H1 (cell line): ENCODE measurements at regions not wholly inside any gene's neighbourhood (a gene's known extent, or its start where the extent isn't known, plus 50 kb on each side); places are given as distances from the start of the nearest gene placed in this dataset.

Experiments used
- CTCF ChIA-PET: fragments of 300-600 bp; sonication (Branson Sonifier 250); formaldehyde crosslinking; loops from one replicate; lab custom pipeline; 2021; ENCODE audit not compliant: partially characterized antibody; lab: Charles Lee
- POLR2A ChIA-PET: fragments of 300-600 bp; sonication (Branson Sonifier 250); formaldehyde crosslinking; loops from one replicate; lab custom pipeline; 2021; ENCODE audit warnings: inconsistent platforms; ENCODE audit not compliant: partially characterized antibody; lab: Charles Lee
- DNase-seq, 2 experiments: peaks; one replicate each; pipeline versions ENCODE4 v3.0.0 to v3.0.0-alpha.2; 2010 to 2022; ENCODE audit warnings: low spot score in 2 of 2, low read depth in 1 of 2, mixed read lengths in 1 of 2
- FAIRE-seq: peaks from 2 replicates; lab custom pipeline; 2011; peaks lifted over from hg19 to GRCh38; lab: Jason Lieb, UNC
- H2AFZ ChIP-seq: 2 replicates; pipeline ENCODE4 v1.8.1; 2012; ENCODE audit warnings: low read length, inconsistent platforms
- H2AK5ac ChIP-seq: 2 replicates; pipeline ENCODE4 v1.6.1; 2013; ENCODE audit warnings: low read depth, low read length
- H2BK120ac ChIP-seq: replicated peaks from 2 replicates; pipeline ENCODE3; 2013; ENCODE audit warnings: low read depth, low read length, inconsistent platforms
- H2BK12ac ChIP-seq: 2 replicates; pipeline ENCODE4 v1.6.1; 2013; ENCODE audit warnings: low read depth, low read length
- H2BK15ac ChIP-seq: 2 replicates; pipeline ENCODE4 v1.6.1; 2013; ENCODE audit warnings: low read length
- H2BK20ac ChIP-seq: 2 replicates; pipeline ENCODE4 v1.6.1; 2013; ENCODE audit warnings: low read length
- H2BK5ac ChIP-seq: 2 replicates; pipeline ENCODE4 v1.6.1; 2013; ENCODE audit warnings: low read depth, low read length
- H3K14ac ChIP-seq: 2 replicates; pipeline ENCODE4 v1.6.1; 2013; ENCODE audit warnings: inconsistent platforms; ENCODE audit not compliant: insufficient read length
- H3K18ac ChIP-seq: 2 replicates; pipeline ENCODE4 v1.6.1; 2013; ENCODE audit warnings: low read length; ENCODE audit errors: extremely low read depth
- H3K23ac ChIP-seq: 2 replicates; pipeline ENCODE4 v1.6.1; 2013; ENCODE audit warnings: inconsistent platforms; ENCODE audit not compliant: insufficient read length
- H3K23me2 ChIP-seq: 2 replicates; pipeline ENCODE4 v1.6.1; 2013; ENCODE audit warnings: low read depth, low read length
- H3K27ac ChIP-seq: 2 replicates; pipeline ENCODE4 v1.6.1; 2011; ENCODE audit warnings: low read depth, low read length, inconsistent platforms
- H3K27me3 ChIP-seq, 4 experiments: replicated peaks in 1 of 4; 1 replicate in 1 of 4; 2 replicates in 3 of 4; pipeline versions ENCODE4 v1.6.1 to v1.8.1; 2011 to 2013; ENCODE audit warnings: low read length in 3 of 4, mild to moderate bottlenecking in 3 of 4, inconsistent platforms in 2 of 4, mixed read lengths in 2 of 4, moderate library complexity in 1 of 4; ENCODE audit not compliant: control insufficient read depth in 3 of 4, insufficient read depth in 3 of 4; ENCODE audit errors: extremely low read depth in 1 of 4
- H3K36me3 ChIP-seq, 4 experiments: 2 replicates each; pipeline versions ENCODE4 v1.6.1 to v1.8.1; 2011 to 2013; ENCODE audit warnings: mild to moderate bottlenecking in 4 of 4, low read length in 3 of 4, moderate library complexity in 2 of 4, control low read depth in 1 of 4, inconsistent platforms in 1 of 4; ENCODE audit not compliant: insufficient read depth in 4 of 4, control insufficient read depth in 2 of 4
- H3K4ac ChIP-seq: replicated peaks from 2 replicates; pipeline ENCODE3; 2013; ENCODE audit warnings: low read length, low read depth, mixed read lengths, inconsistent platforms; ENCODE audit not compliant: insufficient read length
- H3K4me1 ChIP-seq, 4 experiments: replicated peaks in 1 of 4; 1 replicate in 1 of 4; 2 replicates in 3 of 4; pipeline versions ENCODE4 v1.6.1 to v1.8.1; 2011 to 2013; ENCODE audit warnings: low read length in 3 of 4, inconsistent platforms in 2 of 4, mixed read lengths in 1 of 4; ENCODE audit not compliant: insufficient read depth in 4 of 4, control insufficient read depth in 3 of 4
- H3K4me2 ChIP-seq, 2 experiments: 2 replicates each; pipeline versions ENCODE4 v1.6.1 to v1.8.1; 2011 to 2013; ENCODE audit warnings: low read depth in 2 of 2, low read length in 2 of 2, control low read depth in 1 of 2, inconsistent platforms in 1 of 2, mild to moderate bottlenecking in 1 of 2; ENCODE audit not compliant: insufficient read depth in 1 of 2
- H3K4me3 ChIP-seq, 4 experiments: fragments of 200-600, 300-600 bp in 1 of 4; sonication (generic), shearing (Covaris generic), sonication (Bioruptor Twin) in 1 of 4; 2 replicates each; pipeline versions ENCODE4 v1.5.1 to v1.8.1; 2011 to 2016; ENCODE audit warnings: low read length in 4 of 4, low read depth in 3 of 4, control low read depth in 2 of 4, inconsistent platforms in 2 of 4, mild to moderate bottlenecking in 2 of 4, mixed read lengths in 1 of 4, moderate library complexity in 1 of 4; ENCODE audit not compliant: insufficient read depth in 2 of 4; ENCODE audit errors: extremely low read depth in 1 of 4
- H3K56ac ChIP-seq: replicated peaks from 2 replicates; pipeline ENCODE3; 2013; ENCODE audit warnings: low read depth, mild to moderate bottlenecking, mixed read lengths, low read length, inconsistent platforms; ENCODE audit not compliant: insufficient read length
- H3K79me1 ChIP-seq: 2 replicates; pipeline ENCODE4 v1.6.1; 2013; ENCODE audit warnings: low read depth, low read length, control low read depth
- H3K79me2 ChIP-seq, 2 experiments: 2 replicates each; pipeline versions ENCODE4 v1.6.1 to v1.8.1; 2012 to 2013; ENCODE audit warnings: low read length in 2 of 2, mild to moderate bottlenecking in 2 of 2, inconsistent platforms in 1 of 2; ENCODE audit not compliant: insufficient read depth in 2 of 2, control insufficient read depth in 1 of 2
- H3K9ac ChIP-seq, 4 experiments: replicated peaks in 1 of 4; 1 replicate in 1 of 4; 2 replicates in 3 of 4; pipeline versions ENCODE4 v1.6.1 to v1.8.1; 2011 to 2013; ENCODE audit warnings: low read depth in 3 of 4, low read length in 3 of 4, control low read depth in 2 of 4, mild to moderate bottlenecking in 2 of 4, moderate library complexity in 2 of 4, inconsistent platforms in 1 of 4; ENCODE audit errors: extremely low read depth in 1 of 4
- H3K9me3 ChIP-seq, 2 experiments: 2 replicates each; pipeline versions ENCODE4 v1.6.1 to v1.8.1; 2012 to 2013; ENCODE audit warnings: mild to moderate bottlenecking in 2 of 2, moderate library complexity in 2 of 2, control low read depth in 1 of 2, inconsistent platforms in 1 of 2, low read depth in 1 of 2, low read length in 1 of 2, mixed read lengths in 1 of 2; ENCODE audit not compliant: insufficient read depth in 2 of 2
- H4K20me1 ChIP-seq, 2 experiments: replicated peaks in 1 of 2; 2 replicates each; pipeline versions ENCODE3 to v1.8.1; 2011 to 2013; ENCODE audit warnings: inconsistent platforms in 2 of 2, low read length in 2 of 2, mild to moderate bottlenecking in 1 of 2; ENCODE audit not compliant: insufficient read depth in 2 of 2, control insufficient read depth in 1 of 2
- H4K5ac ChIP-seq: 2 replicates; pipeline ENCODE4 v1.6.1; 2013; ENCODE audit warnings: low read length, low read depth, mixed read lengths, inconsistent platforms; ENCODE audit not compliant: insufficient read length
- H4K8ac ChIP-seq: 2 replicates; pipeline ENCODE4 v1.8.0; 2013; ENCODE audit warnings: mild to moderate bottlenecking, moderate library complexity, low read length, inconsistent platforms; ENCODE audit not compliant: insufficient read depth; ENCODE audit errors: extremely low read depth
- H4K91ac ChIP-seq: replicated peaks from 2 replicates; pipeline ENCODE3; 2013; ENCODE audit warnings: low read length, mixed read lengths, inconsistent platforms; ENCODE audit not compliant: insufficient read length
- EGR1 ChIP-seq: IDR thresholded peaks from 2 replicates; pipeline ENCODE4 v1.6.1; 2011; ENCODE audit warnings: low read depth, low read length, borderline replicate concordance
- EZH2 ChIP-seq: fragments of 200-600 bp; sonication (generic); IDR thresholded peaks from 2 replicates; pipeline ENCODE4 v1.7.1; 2012; ENCODE audit warnings: low read depth, mild to moderate bottlenecking, moderate library complexity, low read length, inconsistent platforms; ENCODE audit not compliant: severe bottlenecking
- JUN ChIP-seq: IDR thresholded peaks from 2 replicates; pipeline ENCODE4 v1.6.1; 2011; ENCODE audit warnings: low read depth, mild to moderate bottlenecking, improper control_type of control experiment, low read length
- JUND ChIP-seq: IDR thresholded peaks from 2 replicates; pipeline ENCODE4 v1.6.1; 2011; ENCODE audit warnings: mild to moderate bottlenecking, improper control_type of control experiment, low read length
- NANOG ChIP-seq: IDR thresholded peaks from 2 replicates; pipeline ENCODE4 v1.6.1; 2011; ENCODE audit warnings: low read length, low read depth, mild to moderate bottlenecking, inconsistent platforms; ENCODE audit not compliant: insufficient read depth, poor library complexity, severe bottlenecking
- TAF1 ChIP-seq: IDR thresholded peaks from 2 replicates; pipeline ENCODE4 v1.6.1; 2011; ENCODE audit warnings: mild to moderate bottlenecking, low read depth, low read length
- TEAD4 ChIP-seq: IDR thresholded peaks from 2 replicates; pipeline ENCODE4 v1.6.1; 2012; ENCODE audit warnings: low read depth, low read length, inconsistent platforms, mixed read lengths
- YY1 ChIP-seq: IDR thresholded peaks from 2 replicates; pipeline ENCODE4 v1.6.1; 2011; ENCODE audit warnings: low read depth, mild to moderate bottlenecking, low read length
- WGBS, 2 experiments: shearing (Covaris generic) in 1 of 2; methylation state at CpG; one replicate each; pipeline versions ENCODE4 v1.1.6 to v1.1.7; 2013 to 2015; ENCODE audit warnings: low lambda C conversion rate in 2 of 2, mixed read lengths in 2 of 2, inconsistent platforms in 1 of 2, low coverage in 1 of 2, missing lambda C conversion rate in 1 of 2; ENCODE audit not compliant: insufficient replicate concordance in 2 of 2, insufficient coverage in 1 of 2, insufficient read length in 1 of 2; ENCODE audit errors: extremely low coverage in 1 of 2, missing lambda C conversion rate in 1 of 2; 5-methylcytosine and 5-hydroxymethylcytosine counted together
- TF ChIP-seq, protein P1 (sequence below): IDR thresholded peaks from 2 replicates; pipeline ENCODE4 v1.6.1; 2011; ENCODE audit warnings: low read length, improper control_type of control experiment
- TF ChIP-seq, protein P2 (sequence below): IDR thresholded peaks from 2 replicates; pipeline ENCODE4 v1.6.1; 2011; ENCODE audit warnings: low read depth, mild to moderate bottlenecking, low read length; ENCODE audit not compliant: insufficient read depth

GRCh38 chr14:89531661-89532335, 114.8 kb upstream of the FOXN3 start:
- H3K79me2 ChIP-seq, result peaks cover 0 to 71% of the 10 kb centered on the region in 2 experiments; a peak in 3 of 4 replicates
- H3K27me3 ChIP-seq, result no peaks in the 10 kb centered on the region
- DNase-seq (peak in 1 of 2 experiments; percentile 35), FAIRE-seq (no peak)
- no peak overlapping the region for H3K14ac ChIP-seq
- no peaks in the 10 kb centered on the region; the same call in 1 of the 2 replicates for H3K79me1 ChIP-seq
- H3K23me2 ChIP-seq, result no peaks in the 10 kb centered on the region
- H3K9ac ChIP-seq, result no peak overlapping the region
- no peak overlapping the region for H3K4ac ChIP-seq
- WGBS, 2 experiments, result 90% methylated on average over 9 of the region's 9 CpGs; no CpG with 5 or more reads in 1 of the 2 experiments
- H2AK5ac ChIP-seq, result 0 out of 2 replicates have a peak overlapping the region, but pooled peaks have one; percentile 9
- 0 out of 8 replicates have a peak, but pooled peaks cover 0 to 5% (median 0%) of the 10 kb centered on the region in 4 experiments for H3K36me3 ChIP-seq
- no peak overlapping the region for H3K18ac ChIP-seq
- no peak overlapping the region for H2AFZ ChIP-seq
- H4K20me1 ChIP-seq, result peaks cover 0 to 2% of the 10 kb centered on the region in 2 experiments
- no peak for TF ChIP-seq TAF1
- no peak for TF ChIP-seq YY1
- TF ChIP-seq, protein P1, sequence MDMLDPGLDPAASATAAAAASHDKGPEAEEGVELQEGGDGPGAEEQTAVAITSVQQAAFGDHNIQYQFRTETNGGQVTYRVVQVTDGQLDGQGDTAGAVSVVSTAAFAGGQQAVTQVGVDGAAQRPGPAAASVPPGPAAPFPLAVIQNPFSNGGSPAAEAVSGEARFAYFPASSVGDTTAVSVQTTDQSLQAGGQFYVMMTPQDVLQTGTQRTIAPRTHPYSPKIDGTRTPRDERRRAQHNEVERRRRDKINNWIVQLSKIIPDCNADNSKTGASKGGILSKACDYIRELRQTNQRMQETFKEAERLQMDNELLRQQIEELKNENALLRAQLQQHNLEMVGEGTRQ, result no peak
- no peak for TF ChIP-seq JUN
- no peak for TF ChIP-seq JUND
- TF ChIP-seq EZH2, result no peak
- TF ChIP-seq NANOG, result no peak
- TF ChIP-seq, protein P2, sequence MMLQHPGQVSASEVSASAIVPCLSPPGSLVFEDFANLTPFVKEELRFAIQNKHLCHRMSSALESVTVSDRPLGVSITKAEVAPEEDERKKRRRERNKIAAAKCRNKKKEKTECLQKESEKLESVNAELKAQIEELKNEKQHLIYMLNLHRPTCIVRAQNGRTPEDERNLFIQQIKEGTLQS, result no peak
- TF ChIP-seq TEAD4, result no peak
- no peak for TF ChIP-seq EGR1
- H2BK15ac ChIP-seq, result no peak overlapping the region
- H4K91ac ChIP-seq, result no peak overlapping the region
- no peak overlapping the region for H2BK120ac ChIP-seq
- no peak overlapping the region for H3K4me3 ChIP-seq
- CTCF ChIA-PET, result no interaction called here
- POLR2A ChIA-PET, result no interaction called here
- H3K9me3 ChIP-seq, result no peaks in the 10 kb centered on the region; a peak in 1 of 4 replicates
- H2BK20ac ChIP-seq, result no peak overlapping the region
- no peak overlapping the region; the same call in 1 of the 2 replicates for H4K8ac ChIP-seq
- H3K4me2 ChIP-seq, result no peak overlapping the region; a peak in 1 of 4 replicates
- H3K23ac ChIP-seq, result no peak overlapping the region
- no peak overlapping the region for H3K56ac ChIP-seq
- H3K27ac ChIP-seq, result no peak overlapping the region
- H4K5ac ChIP-seq, result no peak overlapping the region
- H2BK12ac ChIP-seq, result no peak overlapping the region
- H3K4me1 ChIP-seq, result peaks cover 0 to 5% (median 4%) of the 10 kb centered on the region in 4 experiments; a peak in 3 of 7 replicates
- no peak overlapping the region for H2BK5ac ChIP-seq
